ENCODE measurements at regions not wholly inside any gene's neighbourhood (a gene's known extent, or its start where the extent isn't known, plus 50 kb on each side); places are given as distances from the start of the nearest gene placed in this dataset.
A peak's percentile ranks its signal among the peaks of the same experiment; 100 is the strongest.
"Not testable (repeated sequence)": the region's sequence is repeated elsewhere in the genome, so short reads cannot be mapped to it uniquely, and the experiment has no call there.

- Mint-ChIP-seq H3K36me3 (ENCODE audit: low read depth, unreplicated experiment) (peaks cover 20% of the 10 kb centered on the region), H3K4me3 (ENCODE audit: unreplicated experiment) (no peak overlapping the region), H3K4me1 (ENCODE audit: unreplicated experiment) (no peaks in the 10 kb centered on the region), H3K9me3 (ENCODE audit: unreplicated experiment) (peaks cover 9% of the 10 kb centered on the region), H3K27me3 (ENCODE audit: unreplicated experiment) (peaks cover 26% of the 10 kb centered on the region), H3K27ac (ENCODE audit: unreplicated experiment) (no peak overlapping the region)
- no peak for TF ChIP-seq CTCF (IDR thresholded peaks at IDR 0.05; ENCODE audit: unreplicated experiment)
- DNase-seq (ENCODE audit: low spot score) = no peak
These were observed 194.2 kb upstream of the HDAC4 start for GRCh38 chr2:239594772-239595608.

- no peak overlapping the region for H3K4me3 Mint-ChIP-seq (ENCODE audit: unreplicated experiment)
- peaks cover 20% of the 10 kb centered on the region for H3K36me3 Mint-ChIP-seq (ENCODE audit: low read depth, unreplicated experiment)
- no peaks in the 10 kb centered on the region for H3K4me1 Mint-ChIP-seq (ENCODE audit: unreplicated experiment)
- DNase-seq (ENCODE audit: low spot score) = no peak
- H3K27me3 Mint-ChIP-seq (ENCODE audit: unreplicated experiment) = peaks cover 27% of the 10 kb centered on the region
- peaks cover 9% of the 10 kb centered on the region for H3K9me3 Mint-ChIP-seq (ENCODE audit: unreplicated experiment)
- H3K27ac Mint-ChIP-seq (ENCODE audit: unreplicated experiment) = no peak overlapping the region
- no peak for TF ChIP-seq CTCF (IDR thresholded peaks at IDR 0.05; ENCODE audit: unreplicated experiment)
These were observed 193.4 kb upstream of the HDAC4 start for GRCh38 chr2:239594019-239594771.

- no peaks in the 10 kb centered on the region for H3K4me1 Mint-ChIP-seq (ENCODE audit: unreplicated experiment)
- no peak for TF ChIP-seq CTCF (IDR thresholded peaks at IDR 0.05; ENCODE audit: unreplicated experiment)
- H3K4me3 Mint-ChIP-seq (ENCODE audit: unreplicated experiment) = no peak overlapping the region
- no peak for DNase-seq (ENCODE audit: low spot score)
- peaks cover 9% of the 10 kb centered on the region for H3K9me3 Mint-ChIP-seq (ENCODE audit: unreplicated experiment)
- peaks cover 20% of the 10 kb centered on the region for H3K36me3 Mint-ChIP-seq (ENCODE audit: low read depth, unreplicated experiment)
- no peak overlapping the region for H3K27ac Mint-ChIP-seq (ENCODE audit: unreplicated experiment)
- H3K27me3 Mint-ChIP-seq (ENCODE audit: unreplicated experiment) = peaks cover 23% of the 10 kb centered on the region
These were observed 192.6 kb upstream of the HDAC4 start for GRCh38 chr2:239593455-239593854.

- H3K4me1 Mint-ChIP-seq (ENCODE audit: unreplicated experiment); H3K9me3 Mint-ChIP-seq (ENCODE audit: unreplicated experiment); H3K27ac Mint-ChIP-seq (ENCODE audit: unreplicated experiment); DNase-seq (ENCODE audit: low spot score): not testable (repeated sequence)
- H3K27me3 Mint-ChIP-seq (ENCODE audit: unreplicated experiment) = peaks cover 21% of the 10 kb centered on the region
- H3K36me3 Mint-ChIP-seq (ENCODE audit: low read depth, unreplicated experiment) = peaks cover 20% of the 10 kb centered on the region
- H3K4me3 Mint-ChIP-seq (ENCODE audit: unreplicated experiment) = peak overlapping the region; percentile 63
These were observed 191.9 kb upstream of the HDAC4 start for GRCh38 chr2:239592629-239593290.

GRCh38 chr2:239590995-239591915 is 190.4 kb upstream of the HDAC4 start:
- no peaks in the 10 kb centered on the region for H3K4me1 Mint-ChIP-seq (ENCODE audit: unreplicated experiment)
- H3K27me3 Mint-ChIP-seq (ENCODE audit: unreplicated experiment) = peaks cover 23% of the 10 kb centered on the region
- peaks cover 9% of the 10 kb centered on the region for H3K9me3 Mint-ChIP-seq (ENCODE audit: unreplicated experiment)
- DNase-seq (ENCODE audit: low spot score) = no peak
- peak overlapping the region; percentile 63 for H3K4me3 Mint-ChIP-seq (ENCODE audit: unreplicated experiment)
- TF ChIP-seq CTCF (IDR thresholded peaks at IDR 0.05; ENCODE audit: unreplicated experiment) = no peak
- peaks cover 20% of the 10 kb centered on the region for H3K36me3 Mint-ChIP-seq (ENCODE audit: low read depth, unreplicated experiment)
- no peak overlapping the region for H3K27ac Mint-ChIP-seq (ENCODE audit: unreplicated experiment)

All from endothelial cell (in vitro differentiated cells).